ENCODE measurements at regions not wholly inside any gene's neighbourhood (a gene's known extent, or its start where the extent isn't known, plus 50 kb on each side); places are given as distances from the start of the nearest gene placed in this dataset.

GRCh38 chr9:79889369-79889768 is 317.6 kb downstream of the TLE4 start (continued):
- TF ChIP-seq MBD4 (IDR thresholded peaks at IDR 0.05; ENCODE audit: borderline replicate concordance, low read length): no peak
- TF ChIP-seq NFYC (CRISPR knock-in tag; IDR thresholded peaks at IDR 0.05): no peak
- no peak for TF ChIP-seq NR0B2 (CRISPR knock-in tag; IDR thresholded peaks at IDR 0.05)
- no peak for TF ChIP-seq GATAD1 (CRISPR knock-in tag; IDR thresholded peaks at IDR 0.05)
- no peak for TF ChIP-seq ETV6 (CRISPR knock-in tag; conservative IDR thresholded peaks at IDR 0.05)
- TF ChIP-seq POLR2A (IDR thresholded peaks at IDR 0.05; ENCODE audit: insufficient read depth in 1 of 2, low read depth in 2 of 2, low read length in 2 of 2): no peak
- no peak for TF ChIP-seq ZNF878 (CRISPR knock-in tag; IDR thresholded peaks at IDR 0.05)

DNA sequence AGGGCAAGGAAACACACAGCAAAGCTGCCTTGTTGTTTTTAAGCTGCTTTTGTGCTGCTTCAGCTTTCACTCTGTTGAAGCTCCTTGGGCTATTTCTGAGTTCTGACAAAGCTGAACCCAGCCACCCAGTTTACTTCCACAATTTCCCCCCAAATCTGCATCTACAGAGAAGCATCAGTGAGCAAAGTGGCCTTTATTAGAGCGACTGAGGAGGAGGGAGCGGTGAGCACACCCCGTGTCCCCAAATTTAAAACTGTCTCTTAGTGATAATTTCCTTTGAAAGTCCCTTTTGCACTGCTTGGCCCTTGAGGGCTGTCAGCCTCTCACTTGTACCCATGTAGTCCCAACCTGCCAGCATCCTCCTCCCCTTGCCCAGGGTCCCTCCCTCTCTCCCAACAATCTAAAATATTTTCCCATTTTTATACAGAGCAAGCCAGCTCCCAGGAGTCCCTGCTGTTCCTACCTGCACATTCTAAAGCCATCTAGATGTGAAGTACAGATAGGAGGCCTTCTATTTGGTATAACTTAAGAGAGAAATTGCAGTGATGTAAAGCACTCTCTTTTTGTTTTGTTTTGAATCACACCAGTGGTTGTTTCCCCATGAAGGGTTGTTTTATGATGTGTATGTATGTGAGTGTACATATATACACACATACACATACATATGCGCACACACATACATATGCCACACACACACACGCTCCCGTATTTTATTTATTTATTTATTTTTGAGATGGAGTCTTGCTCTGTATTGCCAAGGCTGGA is 313.5 kb downstream of the TLE4 start:
- in situ Hi-C loops (cut with HindIII; ENCODE audit: extremely low pct_ligation_motif_present, low pct_unique_long_range_greater_than_20kb): no loop called here
- no peaks in the 10 kb centered on the region for H3K9me3 ChIP-seq (ENCODE audit: low read length)
- no TSS peak for BruUV-seq (replicated peaks)

More for the DNA sequence above, 313.5 kb downstream of the TLE4 start:
- Histone ChIP-seq H4K20me1 (ENCODE audit: insufficient read depth, low read length) (no peaks in the 10 kb centered on the region), H3K27ac (ENCODE audit: extremely low read length, insufficient read depth, low read length) (no peak overlapping the region), H3K4me1 (ENCODE audit: insufficient read depth, low read length) (no peaks in the 10 kb centered on the region), H3K4me3 (replicated peaks in 1 of 3; ENCODE audit: insufficient read depth in 1 of 3, low read depth in 2 of 3, low read length in 3 of 3) (no peak overlapping the region), H3K4me2 (ENCODE audit: low read depth, low read length) (no peak overlapping the region), H3K9ac (ENCODE audit: insufficient read depth, low read depth, low read length) (no peak overlapping the region), H3K27me3 (ENCODE audit: control insufficient read depth in 1 of 2, insufficient read depth in 2 of 2, low read length in 2 of 2) (no peaks in the 10 kb centered on the region), H3K79me2 (ENCODE audit: insufficient read depth, low read length) (no peaks in the 10 kb centered on the region), H3K36me3 (replicated peaks in 1 of 2; ENCODE audit: control insufficient read depth in 1 of 2, insufficient read depth in 2 of 2, low read length in 2 of 2) (no peaks in the 10 kb centered on the region), H2AFZ (ENCODE audit: low read length) (no peak overlapping the region)
- FAIRE-seq: no peak
- DNase-seq (ENCODE audit: low spot score): no peak
- ChIA-PET POLR2A (no interaction called here), CTCF (ENCODE audit: low intra/inter-chr PET ratio, low total read pairs) (no interaction called here)
- TF ChIP-seq TBX2 (CRISPR knock-in tag; IDR thresholded peaks at IDR 0.05; ENCODE audit: borderline replicate concordance): no peak
- intact Hi-C loops (cut with micrococcal nuclease; ENCODE audit: unreplicated experiment): no loop called here
- WGBS (ENCODE audit: low lambda C conversion rate): 29% methylated on average over 3 of the region's 6 CpGs
- no peak for ATAC-seq
